MM.1S (cell line): ENCODE measurements at regions not wholly inside any gene's neighbourhood (a gene's known extent, or its start where the extent isn't known, plus 50 kb on each side); places are given as distances from the start of the nearest gene placed in this dataset.

Experiments
- DNase-seq: peaks from one replicate; pipeline ENCODE4 v3.0.0-alpha.2; 2015
- H2AFZ ChIP-seq: fragments of 300-600 bp; sonication (generic); 2 replicates; pipeline ENCODE4 v1.6.0; 2016; ENCODE audit warnings: antibody characterized with exemption, low read length
- H3F3A ChIP-seq: fragments of 300-600 bp; sonication (generic); 2 replicates; pipeline ENCODE4 v1.6.1; 2016; ENCODE audit warnings: mild to moderate bottlenecking, antibody characterized with exemption, low read length, moderate library complexity, mixed read lengths; ENCODE audit not compliant: insufficient read depth
- H3K27ac ChIP-seq: fragments of 300-600 bp; sonication (generic); 2 replicates; pipeline ENCODE4 v1.5.1; 2016; ENCODE audit warnings: mild to moderate bottlenecking, low read length
- H3K27me3 ChIP-seq: fragments of 300-600 bp; sonication (generic); replicated peaks from 2 replicates; pipeline ENCODE4 v1.6.0; 2016; ENCODE audit warnings: low read length; ENCODE audit not compliant: insufficient read depth
- H3K36me3 ChIP-seq: fragments of 300-600 bp; sonication (generic); replicated peaks from 2 replicates; pipeline ENCODE4 v1.6.1; 2016; ENCODE audit warnings: mild to moderate bottlenecking, low read length, mixed read lengths; ENCODE audit not compliant: insufficient read depth
- H3K4me1 ChIP-seq: fragments of 300-600 bp; sonication (generic); 2 replicates; pipeline ENCODE4 v1.6.1; 2016; ENCODE audit warnings: low read length, mixed read lengths
- H3K4me2 ChIP-seq: fragments of 300-600 bp; sonication (generic); 2 replicates; pipeline ENCODE4 v1.6.0; 2016; ENCODE audit warnings: low read depth, low read length
- H3K4me3 ChIP-seq: fragments of 300-600 bp; sonication (generic); 2 replicates; pipeline ENCODE4 v1.5.1; 2016; ENCODE audit warnings: low read length, mixed read lengths
- H3K79me2 ChIP-seq: fragments of 300-600 bp; sonication (generic); 2 replicates; pipeline ENCODE4 v1.6.1; 2016; ENCODE audit warnings: mixed run types, low read length, mixed read lengths
- H3K9ac ChIP-seq: fragments of 300-600 bp; sonication (generic); 2 replicates; pipeline ENCODE4 v1.6.1; 2016; ENCODE audit warnings: low read length, mixed read lengths
- H3K9me2 ChIP-seq: fragments of 300-600 bp; sonication (generic); replicated peaks from 2 replicates; pipeline ENCODE4 v1.6.1; 2016; ENCODE audit warnings: mild to moderate bottlenecking, low read length, mixed read lengths; ENCODE audit not compliant: insufficient read depth
- H3K9me3 ChIP-seq: fragments of 300-600 bp; sonication (generic); replicated peaks from 2 replicates; pipeline ENCODE4 v1.6.1; 2016; ENCODE audit warnings: mild to moderate bottlenecking, low read length, mixed read lengths; ENCODE audit not compliant: insufficient read depth
- H4K20me1 ChIP-seq: fragments of 300-600 bp; sonication (generic); 2 replicates; pipeline ENCODE4 v1.6.1; 2016; ENCODE audit warnings: mild to moderate bottlenecking, low read length, moderate library complexity, mixed read lengths; ENCODE audit not compliant: insufficient read depth
- EZH2 ChIP-seq: fragments of 300-600 bp; sonication (generic); optimal IDR thresholded peaks from 2 replicates; pipeline ENCODE3; 2017; ENCODE audit warnings: low read depth, mild to moderate bottlenecking, antibody characterized with exemption, low read length, mixed read lengths
- EZH2phosphoT487 ChIP-seq: fragments of 300-600 bp; sonication (generic); IDR thresholded peaks from 2 replicates; pipeline ENCODE4 v1.6.1; 2018; ENCODE audit warnings: antibody characterized with exemption, low read length
- TF ChIP-seq, protein P1 (sequence below): fragments of 300-600 bp; sonication (generic); IDR thresholded peaks from 2 replicates; pipeline ENCODE4 v1.5.1; 2016; ENCODE audit warnings: antibody characterized with exemption, low read length, mixed read lengths

DNA sequence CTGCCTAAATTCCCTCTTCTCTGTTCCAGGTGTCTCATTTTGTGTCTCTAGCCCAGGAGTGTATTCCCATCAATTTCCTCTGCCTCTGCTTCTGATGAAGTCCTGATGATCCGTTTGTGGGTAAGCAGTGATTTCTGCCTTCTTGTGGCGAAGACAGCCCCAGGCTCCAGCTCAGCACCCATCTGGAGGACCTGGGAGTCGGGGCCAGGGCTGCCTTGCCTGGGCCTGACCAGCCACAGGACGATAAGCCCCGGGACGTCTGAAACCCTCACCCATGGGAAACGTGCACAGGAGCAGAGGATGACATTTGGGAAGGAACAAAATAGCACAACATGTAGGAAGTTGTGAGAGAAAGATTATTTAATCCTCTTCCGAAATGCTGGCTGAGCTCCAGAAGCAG, 206.9 kb downstream of the FBXO15 start:
- no peak overlapping the region for H2AFZ ChIP-seq
- TF ChIP-seq EZH2phosphoT487 (no peak), EZH2 (no peak)
- TF ChIP-seq, protein P1, sequence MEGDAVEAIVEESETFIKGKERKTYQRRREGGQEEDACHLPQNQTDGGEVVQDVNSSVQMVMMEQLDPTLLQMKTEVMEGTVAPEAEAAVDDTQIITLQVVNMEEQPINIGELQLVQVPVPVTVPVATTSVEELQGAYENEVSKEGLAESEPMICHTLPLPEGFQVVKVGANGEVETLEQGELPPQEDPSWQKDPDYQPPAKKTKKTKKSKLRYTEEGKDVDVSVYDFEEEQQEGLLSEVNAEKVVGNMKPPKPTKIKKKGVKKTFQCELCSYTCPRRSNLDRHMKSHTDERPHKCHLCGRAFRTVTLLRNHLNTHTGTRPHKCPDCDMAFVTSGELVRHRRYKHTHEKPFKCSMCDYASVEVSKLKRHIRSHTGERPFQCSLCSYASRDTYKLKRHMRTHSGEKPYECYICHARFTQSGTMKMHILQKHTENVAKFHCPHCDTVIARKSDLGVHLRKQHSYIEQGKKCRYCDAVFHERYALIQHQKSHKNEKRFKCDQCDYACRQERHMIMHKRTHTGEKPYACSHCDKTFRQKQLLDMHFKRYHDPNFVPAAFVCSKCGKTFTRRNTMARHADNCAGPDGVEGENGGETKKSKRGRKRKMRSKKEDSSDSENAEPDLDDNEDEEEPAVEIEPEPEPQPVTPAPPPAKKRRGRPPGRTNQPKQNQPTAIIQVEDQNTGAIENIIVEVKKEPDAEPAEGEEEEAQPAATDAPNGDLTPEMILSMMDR, result no peak
- no peaks in the 10 kb centered on the region for H4K20me1 ChIP-seq
- H3K36me3 ChIP-seq, result no peaks in the 10 kb centered on the region
- no peak for DNase-seq
- H3K9me3 ChIP-seq, result no peaks in the 10 kb centered on the region
- H3K27me3 ChIP-seq, result no peaks in the 10 kb centered on the region
- H3K27ac ChIP-seq, result no peak overlapping the region
- H3K4me2 ChIP-seq, result no peak overlapping the region
- no peaks in the 10 kb centered on the region for H3K4me1 ChIP-seq
- H3F3A ChIP-seq, result no peaks in the 10 kb centered on the region
- no peaks in the 10 kb centered on the region for H3K79me2 ChIP-seq
- no peak overlapping the region for H3K4me3 ChIP-seq
- no peak overlapping the region for H3K9ac ChIP-seq
- H3K9me2 ChIP-seq, result no peaks in the 10 kb centered on the region

DNA sequence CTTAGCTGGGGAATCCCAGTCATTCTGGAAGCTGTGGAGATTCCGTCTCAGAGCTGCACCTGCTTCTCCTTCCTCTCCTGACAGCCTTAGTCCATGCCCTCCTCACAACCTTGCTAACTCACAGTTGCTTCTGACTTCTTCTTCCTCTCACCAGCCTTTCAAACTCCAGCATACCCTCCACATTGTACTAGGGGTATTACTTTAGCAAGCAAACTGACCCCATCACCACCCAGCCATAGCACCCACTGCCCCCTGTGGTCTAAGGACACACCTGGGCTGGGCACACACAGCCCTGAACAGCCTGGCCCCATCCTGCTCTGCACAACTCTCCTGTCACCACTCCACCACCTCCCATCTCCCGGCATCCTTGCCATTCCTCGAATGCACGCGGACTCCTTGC, 208.2 kb downstream of the FBXO15 start:
- Histone ChIP-seq H4K20me1 (no peaks in the 10 kb centered on the region), H3K9me2 (no peaks in the 10 kb centered on the region), H3K4me1 (no peaks in the 10 kb centered on the region), H2AFZ (no peak overlapping the region), H3K4me3 (no peak overlapping the region), H3K79me2 (no peaks in the 10 kb centered on the region), H3F3A (no peaks in the 10 kb centered on the region), H3K27ac (no peak overlapping the region), H3K9ac (no peak overlapping the region), H3K4me2 (no peak overlapping the region), H3K27me3 (no peaks in the 10 kb centered on the region), H3K9me3 (no peaks in the 10 kb centered on the region), H3K36me3 (no peaks in the 10 kb centered on the region)
- DNase-seq, result no peak
- TF ChIP-seq EZH2phosphoT487 (no peak), EZH2 (no peak)
- TF ChIP-seq, protein P1, result no peak

DNA sequence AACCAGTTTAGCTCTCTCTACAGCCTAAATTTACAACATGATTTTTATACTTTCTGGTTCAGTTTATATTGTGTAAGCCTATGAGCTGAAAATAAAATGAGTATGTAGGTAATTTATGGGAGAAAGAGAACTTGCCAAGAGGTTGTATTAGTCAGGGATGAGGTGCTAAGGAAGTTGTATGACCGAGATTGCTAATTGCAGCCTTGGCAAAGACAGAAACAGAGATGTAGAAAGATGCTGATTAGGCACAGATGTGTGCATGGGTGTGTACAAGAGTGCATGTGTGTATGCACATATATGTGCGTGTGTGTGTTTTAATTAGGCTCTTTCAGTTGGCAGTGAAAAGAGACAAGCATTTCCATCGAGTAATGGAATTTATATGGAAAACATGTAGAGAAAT, 213.9 kb downstream of the FBXO15 start:
- Histone ChIP-seq H3K9ac (no peak overlapping the region), H2AFZ (no peak overlapping the region), H3K9me3 (no peaks in the 10 kb centered on the region), H3K36me3 (no peaks in the 10 kb centered on the region), H3F3A (no peaks in the 10 kb centered on the region), H3K4me3 (no peak overlapping the region), H3K9me2 (no peaks in the 10 kb centered on the region), H3K4me2 (no peak overlapping the region), H3K4me1 (no peaks in the 10 kb centered on the region), H4K20me1 (no peaks in the 10 kb centered on the region), H3K27me3 (no peaks in the 10 kb centered on the region), H3K27ac (no peak overlapping the region), H3K79me2 (no peaks in the 10 kb centered on the region)
- no peak for TF ChIP-seq EZH2
- TF ChIP-seq, protein P1, result no peak
- TF ChIP-seq EZH2phosphoT487, result no peak
- DNase-seq, result no peak
